C4-2B (cell line): ENCODE measurements at regions not wholly inside any gene's neighbourhood (a gene's known extent, or its start where the extent isn't known, plus 50 kb on each side); places are given as distances from the start of the nearest gene placed in this dataset.

Experiments used
- CTCF ChIP-seq: fragments of 450-650 bp; conservative IDR thresholded peaks from 2 replicates; pipeline ENCODE4 v1.5.1; 2017; ENCODE audit warnings: mild to moderate bottlenecking
- ZFX ChIP-seq: fragments of 450-650 bp; IDR thresholded peaks from 2 replicates; pipeline ENCODE4 v1.6.1; 2017

- no peak for TF ChIP-seq CTCF
- TF ChIP-seq ZFX, result no peak
Observed at GRCh38 chr11:116065191-116065895, 561.1 kb upstream of the CADM1 start.
